Retinal pigment epithelial cell (primary cell): ENCODE measurements at regions not wholly inside any gene's neighbourhood (a gene's known extent, or its start where the extent isn't known, plus 50 kb on each side); places are given as distances from the start of the nearest gene placed in this dataset.

ENCODE experiments used
- DNase-seq: peaks from one replicate; pipeline ENCODE4 v3.0.0-alpha.2; 2010; ENCODE audit warnings: low read depth
- H3K4me3 ChIP-seq: 2 replicates; pipeline ENCODE4 v1.5.1; 2011; ENCODE audit warnings: mild to moderate bottlenecking, low read length, control low read depth, moderate library complexity
- CTCF ChIP-seq: conservative IDR thresholded peaks from 2 replicates; pipeline ENCODE4 v1.5.1; 2011; ENCODE audit warnings: low read depth, low read length, control low read depth, inconsistent platforms

- no peak for DNase-seq
- TF ChIP-seq CTCF = no peak
- H3K4me3 ChIP-seq = no peak overlapping the region
These were observed 112.8 kb downstream of the MAGEB5 start for GRCh38 chrX:26328608-26329319.

DNA sequence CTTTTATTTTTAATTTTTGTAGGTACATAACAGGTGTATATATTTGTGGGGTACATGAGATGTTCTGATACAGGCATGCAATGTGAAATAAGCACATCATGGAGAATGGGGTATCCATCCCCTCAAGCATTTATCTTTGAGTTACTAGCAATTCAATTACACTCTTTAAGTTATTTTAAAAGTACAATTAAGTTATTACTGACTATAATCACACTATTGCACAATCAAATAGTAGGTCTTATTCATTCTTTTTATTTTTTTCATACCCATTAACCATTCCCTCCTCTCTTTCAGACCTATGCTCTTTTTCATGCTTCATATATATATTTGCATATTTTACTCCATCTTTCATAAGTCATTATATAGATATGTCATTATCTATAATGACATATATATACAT is 93.3 kb downstream of the MAGEB5 start:
- TF ChIP-seq CTCF = no peak
- H3K4me3 ChIP-seq = no peak overlapping the region
- DNase-seq = no peak

GRCh38 chrX:26295425-26295824 is 79.5 kb downstream of the MAGEB5 start:
- no peak overlapping the region for H3K4me3 ChIP-seq
- TF ChIP-seq CTCF = no peak
- no peak for DNase-seq

DNA sequence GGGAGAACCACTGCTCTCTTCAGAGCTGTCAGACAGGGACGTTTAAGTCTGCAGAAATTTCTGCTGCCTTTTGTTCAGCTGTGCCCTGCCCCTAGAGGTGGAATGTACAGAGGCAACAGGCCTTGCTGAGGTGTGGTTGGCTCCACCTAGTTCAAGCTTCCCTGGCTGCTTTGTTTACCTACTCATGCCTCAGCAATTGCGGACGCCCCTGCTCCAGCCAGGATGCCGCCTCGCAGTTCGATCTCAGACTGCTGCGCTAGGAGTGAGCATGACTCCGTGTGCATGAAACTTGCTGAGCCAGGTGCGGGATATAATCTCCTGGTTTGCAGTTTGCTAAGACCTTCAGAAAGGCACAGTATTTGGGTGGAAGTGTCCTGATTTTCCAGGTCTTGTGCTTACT is 70.9 kb downstream of the MAGEB5 start:
- DNase-seq = no peak
- no peak overlapping the region for H3K4me3 ChIP-seq
- no peak for TF ChIP-seq CTCF
